HepG2 (cell line): ENCODE measurements at regions not wholly inside any gene's neighbourhood (a gene's known extent, or its start where the extent isn't known, plus 50 kb on each side); places are given as distances from the start of the nearest gene placed in this dataset.

Experiments used
- ATAC-seq: fragments of 200-7000 bp; cut with Tn5 transposase; 3 replicates; pipeline ENCODE4 v1.9.1; 2020; ENCODE audit warnings: mild to moderate bottlenecking, moderate library complexity
- BruUV-seq: library from RNA; stranded (reverse); fragments of 400-500 nt; replicated peaks from 2 replicates; lab custom pipeline; 2021; lab: Mats Ljungman, UMichigan
- CTCF ChIA-PET: fragments of 300-600 bp; formaldehyde crosslinking; extraction: SDS; loops from one replicate; lab custom pipeline; 2021; ENCODE audit warnings: low total read pairs, inconsistent platforms, low intra/inter-chr PET ratio; lab: Yijun Ruan, JAX
- POLR2A ChIA-PET: fragments of 350-600 bp; sonication (Branson Sonifier 250); formaldehyde crosslinking; loops from one replicate; lab custom pipeline; 2020; ENCODE audit warnings: antibody characterized with exemption, inconsistent platforms; lab: Yijun Ruan, JAX
- DNase-seq: peaks from one replicate; pipeline ENCODE4 v3.0.0-alpha.2; 2015; ENCODE audit warnings: low spot score
- FAIRE-seq: peaks from 3 replicates; lab custom pipeline; 2011; peaks lifted over from hg19 to GRCh38; lab: Jason Lieb, UNC
- H2AFZ ChIP-seq: one replicate; pipeline ENCODE4 v1.6.1; 2011; ENCODE audit warnings: low read length, inconsistent platforms
- H3K27ac ChIP-seq: fragments of 300-600 bp; 3 replicates; pipeline ENCODE4 v1.8.0; 2011; ENCODE audit warnings: mixed run types, mild to moderate bottlenecking, mixed read lengths, low read length, inconsistent platforms; ENCODE audit not compliant: insufficient read depth; ENCODE audit errors: extremely low read length
- H3K27me3 ChIP-seq, 2 experiments: fragments of 200-600 bp in 1 of 2; 2 replicates in 1 of 2; 3 replicates in 1 of 2; pipeline versions ENCODE4 v1.6.0 to v1.8.0; 2011; ENCODE audit warnings: low read length in 2 of 2, mild to moderate bottlenecking in 2 of 2, moderate library complexity in 2 of 2, inconsistent platforms in 1 of 2; ENCODE audit not compliant: insufficient read depth in 2 of 2, control insufficient read depth in 1 of 2
- H3K36me3 ChIP-seq, 2 experiments: fragments of 200-600 bp in 1 of 2; replicated peaks in 1 of 2; 2 replicates in 1 of 2; 3 replicates in 1 of 2; pipeline versions ENCODE4 v1.5.1 to v1.8.0; 2011; ENCODE audit warnings: low read length in 2 of 2, inconsistent platforms in 1 of 2; ENCODE audit not compliant: insufficient read depth in 2 of 2, control insufficient read depth in 1 of 2
- H3K4me1 ChIP-seq: 2 replicates; pipeline ENCODE4 v1.5.1; 2012; ENCODE audit warnings: low read length, inconsistent platforms; ENCODE audit not compliant: insufficient read depth
- H3K4me2 ChIP-seq: 2 replicates; pipeline ENCODE4 v1.6.0; 2011; ENCODE audit warnings: low read depth, low read length, inconsistent platforms
- H3K4me3 ChIP-seq, 3 experiments: fragments of 200-600 bp in 1 of 3; sonication (generic), shearing (Covaris generic) in 1 of 3; replicated peaks in 1 of 3; 2 replicates each; pipeline ENCODE4 v1.5.1; 2011 to 2016; ENCODE audit warnings: low read length in 3 of 3, inconsistent platforms in 2 of 3, low read depth in 2 of 3, mild to moderate bottlenecking in 2 of 3, control low read depth in 1 of 3, mixed read lengths in 1 of 3; ENCODE audit not compliant: insufficient read depth in 1 of 3
- H3K79me2 ChIP-seq: one replicate; pipeline ENCODE4 v1.6.1; 2011; ENCODE audit warnings: low read length, inconsistent platforms; ENCODE audit not compliant: insufficient read depth
- H3K9ac ChIP-seq: 2 replicates; pipeline ENCODE4 v1.6.0; 2011; ENCODE audit warnings: mild to moderate bottlenecking, low read depth, low read length, inconsistent platforms; ENCODE audit not compliant: insufficient read depth
- H3K9me3 ChIP-seq: 2 replicates; pipeline ENCODE4 v1.5.1; 2012; ENCODE audit warnings: mild to moderate bottlenecking, low read length
- H4K20me1 ChIP-seq: 2 replicates; pipeline ENCODE4 v1.6.0; 2011; ENCODE audit warnings: inconsistent platforms, mild to moderate bottlenecking, low read length, moderate library complexity; ENCODE audit not compliant: insufficient read depth
- AGO2 ChIP-seq: fragments of 200-400 bp; formaldehyde crosslinking; optimal IDR thresholded peaks from 2 replicates; pipeline ENCODE3; 2017; ENCODE audit warnings: mild to moderate bottlenecking, low read depth, low read length, moderate library complexity
- ARNTL ChIP-seq: sonication (generic); formaldehyde crosslinking; IDR thresholded peaks from 2 replicates; pipeline ENCODE4 v1.4.0; 2020; ENCODE audit warnings: mild to moderate bottlenecking, missing genetic modification reagents
- ATF7 ChIP-seq, 2 experiments: fragments of 450-650 bp in 1 of 2; sonication (generic) in 1 of 2; formaldehyde crosslinking in 1 of 2; IDR thresholded peaks; 2 replicates each; pipeline versions ENCODE4 v1.4.0 to v1.6.1; 2016 to 2020; ENCODE audit warnings: antibody characterized with exemption in 1 of 2, mild to moderate bottlenecking in 1 of 2, missing genetic modification reagents in 1 of 2
- EP300 ChIP-seq, 3 experiments: sonication (generic) in 1 of 3; formaldehyde crosslinking in 1 of 3; IDR thresholded peaks; 2 replicates each; pipeline versions ENCODE4 v1.5.1 to v1.6.1; 2011 to 2020; ENCODE audit warnings: low read depth in 2 of 3, low read length in 2 of 3, borderline replicate concordance in 1 of 3, improper control_type of control experiment in 1 of 3, mild to moderate bottlenecking in 1 of 3, missing genetic modification reagents in 1 of 3, moderate library complexity in 1 of 3
- FOXA3 ChIP-seq: IDR thresholded peaks from 2 replicates; pipeline ENCODE4 v1.6.1; 2016; ENCODE audit warnings: missing genetic modification reagents, missing compliant biosample characterization
- SALL1 ChIP-seq: sonication (generic); formaldehyde crosslinking; IDR thresholded peaks from 2 replicates; pipeline ENCODE4 v1.8.0; 2022; ENCODE audit warnings: mild to moderate bottlenecking, missing genetic modification reagents
- SIN3A ChIP-seq: IDR thresholded peaks from 2 replicates; pipeline ENCODE4 v1.6.1; 2011; ENCODE audit warnings: low read depth, mild to moderate bottlenecking, control low read depth, low read length, borderline replicate concordance
- ZBTB7B ChIP-seq: sonication (generic); formaldehyde crosslinking; IDR thresholded peaks from 2 replicates; pipeline ENCODE4 v1.4.0; 2020; ENCODE audit warnings: missing genetic modification reagents
- ZFX ChIP-seq: sonication (generic); formaldehyde crosslinking; IDR thresholded peaks from 2 replicates; pipeline ENCODE4 v1.4.0; 2020; ENCODE audit warnings: mild to moderate bottlenecking, low read depth, missing genetic modification reagents, moderate library complexity
- ZIK1 ChIP-seq: sonication (generic); formaldehyde crosslinking; IDR thresholded peaks from 2 replicates; pipeline ENCODE4 v1.5.0; 2020; ENCODE audit warnings: mild to moderate bottlenecking, low read depth, missing genetic modification reagents, borderline replicate concordance
- ZKSCAN1 ChIP-seq: fragments of 150-350 bp; IDR thresholded peaks from 2 replicates; pipeline ENCODE4 v1.6.1; 2014; ENCODE audit warnings: low read length
- ZNF75D ChIP-seq: sonication (generic); formaldehyde crosslinking; IDR thresholded peaks from 2 replicates; pipeline ENCODE4 v1.8.1; 2023; ENCODE audit warnings: missing genetic modification reagents, mild to moderate bottlenecking, borderline replicate concordance
- ZNF775 ChIP-seq: sonication (generic); formaldehyde crosslinking; IDR thresholded peaks from 2 replicates; pipeline ENCODE4 v1.4.0; 2020; ENCODE audit warnings: missing genetic modification reagents, mild to moderate bottlenecking, moderate library complexity, borderline replicate concordance
- WGBS: methylation state at CpG from one replicate; pipeline ENCODE4 v1.1.6; 2017; ENCODE audit warnings: low lambda C conversion rate; 5-methylcytosine and 5-hydroxymethylcytosine counted together
- in situ Hi-C: cut with HindIII; loops from 2 replicates; pipeline ENCODE4 v1.10.0; 2017; ENCODE audit warnings: low pct_unique_long_range_greater_than_20kb; ENCODE audit not compliant: extremely low pct_ligation_motif_present
- intact Hi-C: fragments of 100-400 bp; cut with micrococcal nuclease; formaldehyde crosslinking; loops from one replicate; pipeline ENCODE4 v1.10.0; 2022; ENCODE audit not compliant: unreplicated experiment
- TF ChIP-seq, protein P1 (sequence below): IDR thresholded peaks from 2 replicates; pipeline ENCODE4 v1.6.1; 2016; ENCODE audit warnings: missing compliant biosample characterization, missing genetic modification reagents, borderline replicate concordance

DNA sequence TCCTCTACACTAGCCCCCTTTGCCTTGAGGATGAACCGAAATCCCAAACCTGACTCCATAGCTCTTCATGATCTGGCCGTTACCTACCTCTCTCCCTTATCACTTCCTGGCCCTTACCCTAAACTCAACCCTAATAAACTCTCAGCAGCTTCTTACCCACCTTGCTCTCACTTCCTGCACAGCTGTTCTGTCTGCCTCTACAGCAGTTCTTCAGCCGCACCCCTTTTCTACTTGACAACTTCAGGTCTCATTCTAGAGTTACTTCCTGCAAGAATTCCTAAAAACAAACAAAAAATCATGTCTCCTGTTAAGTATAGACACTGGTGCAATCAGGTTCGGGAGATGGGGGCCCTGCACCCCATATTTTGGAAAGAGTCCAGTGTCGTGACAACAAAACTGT lies 239.9 kb upstream of the CELF2 start:
- H3K36me3 ChIP-seq: no peaks in the 10 kb centered on the region
- H3K79me2 ChIP-seq: no peaks in the 10 kb centered on the region
- no peak overlapping the region for H3K4me3 ChIP-seq
- no peak overlapping the region for H2AFZ ChIP-seq
- WGBS: 4% methylated on average over 5 of the region's 5 CpGs
- no peak overlapping the region for H3K27ac ChIP-seq
- H3K4me1 ChIP-seq: no peaks in the 10 kb centered on the region
- in situ Hi-C loops (no loop called here), intact Hi-C loops (no loop called here)
- no peak overlapping the region for H3K4me2 ChIP-seq
- no peak for ATAC-seq
- no peaks in the 10 kb centered on the region for H4K20me1 ChIP-seq
- BruUV-seq: no TSS peak
- CTCF ChIA-PET: no interaction called here
- TF ChIP-seq EP300 (IDR thresholded peaks at IDR 0.05; ENCODE audit: low read depth in 2 of 2, low read length in 2 of 2): no peak
- TF ChIP-seq EP300 (CRISPR knock-in tag; IDR thresholded peaks at IDR 0.05; ENCODE audit: borderline replicate concordance): no peak
- TF ChIP-seq FOXA3: no peak
- no peak for TF ChIP-seq ZKSCAN1
- TF ChIP-seq ZNF775 (CRISPR knock-in tag): no peak
- TF ChIP-seq, protein P1, sequence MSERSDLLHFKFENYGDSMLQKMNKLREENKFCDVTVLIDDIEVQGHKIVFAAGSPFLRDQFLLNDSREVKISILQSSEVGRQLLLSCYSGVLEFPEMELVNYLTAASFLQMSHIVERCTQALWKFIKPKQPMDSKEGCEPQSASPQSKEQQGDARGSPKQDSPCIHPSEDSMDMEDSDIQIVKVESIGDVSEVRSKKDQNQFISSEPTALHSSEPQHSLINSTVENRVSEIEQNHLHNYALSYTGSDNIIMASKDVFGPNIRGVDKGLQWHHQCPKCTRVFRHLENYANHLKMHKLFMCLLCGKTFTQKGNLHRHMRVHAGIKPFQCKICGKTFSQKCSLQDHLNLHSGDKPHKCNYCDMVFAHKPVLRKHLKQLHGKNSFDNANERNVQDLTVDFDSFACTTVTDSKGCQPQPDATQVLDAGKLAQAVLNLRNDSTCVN (CRISPR knock-in tag): no peak
- no peak for TF ChIP-seq ZBTB7B (CRISPR knock-in tag)
- no peak for TF ChIP-seq ATF7 (IDR thresholded peaks at IDR 0.05)
- no peak for TF ChIP-seq ATF7 (CRISPR knock-in tag; IDR thresholded peaks at IDR 0.05)
- TF ChIP-seq ZIK1 (CRISPR knock-in tag): no peak
- no peak for TF ChIP-seq ZNF75D
- no peak for TF ChIP-seq SIN3A
- TF ChIP-seq AGO2: no peak
- TF ChIP-seq ARNTL (CRISPR knock-in tag): no peak
- TF ChIP-seq ZFX: no peak
- TF ChIP-seq SALL1 (CRISPR knock-in tag): no peak
- TF ChIP-seq, all 625 proteins: peak for 0
- peaks cover 41% of the 10 kb centered on the region for H3K9me3 ChIP-seq
- FAIRE-seq: no peak
- DNase-seq: no peak
- POLR2A ChIA-PET: no interaction called here
- H3K27me3 ChIP-seq: no peaks in the 10 kb centered on the region
- no peak overlapping the region for H3K9ac ChIP-seq
